GM19240 (cell line): ENCODE measurements at regions not wholly inside any gene's neighbourhood (a gene's known extent, or its start where the extent isn't known, plus 50 kb on each side); places are given as distances from the start of the nearest gene placed in this dataset.
"Not testable (repeated sequence)": the region's sequence is repeated elsewhere in the genome, so short reads cannot be mapped to it uniquely, and the experiment has no call there.

Experiments
- DNase-seq: peaks from one replicate; pipeline ENCODE4 v3.0.0; 2011; ENCODE audit warnings: low spot score; ENCODE audit not compliant: insufficient read length

GRCh38 chr6:67431076-67431475, 1204.0 kb upstream of the ADGRB3 start:
- DNase-seq, result no peak

- not testable (repeated sequence) for DNase-seq
Measured at GRCh38 chr6:67426686-67427085, 1208.4 kb upstream of the ADGRB3 start.

- no peak for DNase-seq
Measured at GRCh38 chr6:67412035-67412434, 1223.0 kb upstream of the ADGRB3 start.

DNA sequence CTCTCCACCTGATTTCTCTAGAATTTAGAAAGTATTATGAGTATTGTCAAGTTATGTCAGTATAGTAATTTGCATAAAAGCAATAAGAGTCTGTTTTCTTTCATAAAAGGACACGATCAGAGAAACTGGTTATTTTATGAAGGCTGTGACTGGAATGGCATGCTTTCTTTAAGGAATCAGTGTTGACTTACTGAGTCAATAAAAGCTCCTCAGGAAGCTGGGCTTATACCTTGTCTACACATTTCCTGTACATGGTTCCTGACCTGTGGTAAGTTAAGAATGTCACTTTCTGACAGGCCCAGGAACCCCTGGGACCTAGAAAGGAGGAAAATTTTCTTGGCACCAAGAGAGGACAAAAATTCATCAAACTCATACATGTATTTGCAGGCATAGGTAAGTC, 1224.0 kb upstream of the ADGRB3 start:
- no peak for DNase-seq

DNA sequence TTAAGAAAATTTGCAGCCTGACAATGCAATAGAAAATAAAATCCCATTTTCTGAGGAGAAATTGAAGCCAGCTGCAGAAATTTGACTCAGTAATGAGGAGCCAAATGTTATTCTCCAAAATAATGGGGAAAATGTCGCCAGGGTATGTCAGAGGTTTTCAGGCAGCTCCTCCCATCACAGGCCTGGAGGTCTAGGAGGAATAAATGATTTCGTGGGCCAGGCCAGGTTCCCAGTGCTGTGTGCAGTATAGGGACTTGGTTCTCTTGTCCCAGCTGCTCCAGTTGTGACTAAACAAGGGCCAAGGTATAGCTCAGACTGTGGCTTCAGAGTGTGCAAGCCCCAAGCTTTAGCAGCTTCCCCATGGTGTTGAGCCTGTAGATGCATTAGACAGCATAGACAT, 1240.8 kb upstream of the ADGRB3 start:
- DNase-seq, result no peak

DNA sequence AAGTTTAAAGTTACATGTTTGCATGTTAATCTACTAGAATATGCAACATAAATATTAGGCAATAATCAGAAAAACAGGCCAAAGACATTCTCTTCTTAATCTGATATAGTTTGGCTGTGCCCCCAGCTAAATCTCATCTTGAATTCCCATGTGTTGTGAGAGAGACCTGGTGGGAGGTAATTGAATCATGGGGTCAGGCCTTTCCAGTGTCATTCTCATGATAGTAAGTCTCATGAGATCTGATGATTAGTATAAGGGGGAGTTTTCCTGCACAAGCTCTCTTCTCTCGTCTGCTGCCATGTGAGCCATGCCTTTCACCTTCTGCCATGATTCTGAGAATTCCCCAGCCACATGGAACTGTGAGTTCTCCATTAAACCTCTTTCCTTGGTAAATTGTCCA, 1241.7 kb upstream of the ADGRB3 start:
- no peak for DNase-seq

DNA sequence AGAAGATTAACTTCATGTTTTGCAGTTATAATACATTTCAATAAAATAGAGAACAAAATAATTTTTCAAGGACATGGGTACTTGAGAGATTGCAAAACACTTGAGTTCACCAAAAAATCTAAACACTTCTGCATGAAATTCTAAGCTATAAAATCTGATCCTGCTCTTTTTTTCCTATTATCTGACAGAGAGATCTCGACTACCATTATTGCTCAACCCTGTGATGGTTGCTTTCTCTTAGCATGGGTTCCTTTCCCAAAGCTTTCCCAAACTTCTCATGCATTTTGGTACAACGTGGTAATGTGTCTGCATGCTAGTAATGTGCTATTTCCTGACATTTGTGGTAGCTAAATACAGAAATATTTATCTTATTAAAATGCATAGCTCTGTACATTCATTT, 1243.1 kb upstream of the ADGRB3 start:
- no peak for DNase-seq

DNA sequence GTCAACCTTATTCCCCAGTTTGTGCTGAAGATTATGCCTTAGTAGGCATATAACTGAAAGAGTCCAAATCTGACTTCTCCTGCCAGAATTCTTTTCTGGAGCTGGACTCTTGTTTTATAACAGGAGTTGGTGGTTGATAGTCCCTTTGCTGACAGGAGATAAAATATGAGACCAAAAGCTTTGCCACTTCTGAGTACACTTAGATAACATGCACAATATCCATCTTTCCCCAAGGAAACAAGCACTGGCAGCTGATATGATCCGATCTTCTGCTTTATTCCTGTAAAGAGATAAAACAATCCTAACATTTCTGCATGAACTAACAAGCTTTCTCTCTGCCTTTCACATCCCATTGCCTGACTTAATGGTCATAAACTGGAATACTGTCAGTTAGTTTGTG, 1265.4 kb upstream of the ADGRB3 start:
- DNase-seq, result no peak

- no peak for DNase-seq
Measured at GRCh38 chr6:67362976-67363375, 1272.1 kb upstream of the ADGRB3 start.

DNA sequence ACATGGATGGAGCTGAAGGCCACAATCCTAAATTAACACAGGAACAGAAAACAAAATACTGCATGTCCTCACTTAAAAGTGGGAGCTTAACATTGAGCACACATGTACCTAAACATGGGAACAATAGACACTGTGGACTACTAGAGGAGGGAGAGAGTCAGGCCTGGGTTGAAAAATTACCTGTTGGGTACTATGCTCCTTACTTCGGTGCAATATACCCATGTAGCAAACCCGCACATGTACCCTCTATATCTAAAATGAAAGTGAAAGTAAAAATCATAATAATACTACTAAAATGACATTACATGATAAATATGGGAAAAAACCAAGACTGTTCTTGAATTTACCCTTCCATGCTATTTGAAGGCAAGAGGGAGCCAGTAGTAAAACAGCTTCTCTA, 1273.8 kb upstream of the ADGRB3 start:
- no peak for DNase-seq

GRCh38 chr6:67358241-67358640, 1276.8 kb upstream of the ADGRB3 start:
- no peak for DNase-seq

- DNase-seq, result no peak
Measured at GRCh38 chr6:67353861-67354260, 1281.2 kb upstream of the ADGRB3 start.

GRCh38 chr6:67352717-67353116, 1282.4 kb upstream of the ADGRB3 start:
- no peak for DNase-seq

- no peak for DNase-seq
Measured at GRCh38 chr6:67350729-67351128, 1284.4 kb upstream of the ADGRB3 start.

GRCh38 chr6:67345946-67346345, 1289.1 kb upstream of the ADGRB3 start:
- DNase-seq, result no peak

DNA sequence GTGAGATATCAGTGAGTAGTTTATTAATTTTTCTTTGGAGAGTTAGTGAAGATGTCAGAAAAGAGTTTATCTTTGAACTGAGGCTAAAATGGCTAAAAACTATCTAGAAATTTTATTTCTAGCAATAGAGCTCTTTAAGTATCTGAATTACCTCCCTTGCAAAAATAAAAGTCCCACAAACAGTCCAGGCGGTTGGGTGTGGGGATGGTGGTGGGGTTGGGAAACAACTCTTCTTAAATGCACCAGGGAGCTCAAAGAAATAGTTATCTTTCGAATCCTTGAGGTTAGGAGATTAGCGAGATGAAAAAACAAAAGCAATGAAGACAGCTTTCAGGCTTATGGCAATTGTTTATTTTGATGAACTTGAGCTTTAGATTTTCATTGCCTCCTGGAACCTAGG, 1299.1 kb upstream of the ADGRB3 start:
- no peak for DNase-seq

DNA sequence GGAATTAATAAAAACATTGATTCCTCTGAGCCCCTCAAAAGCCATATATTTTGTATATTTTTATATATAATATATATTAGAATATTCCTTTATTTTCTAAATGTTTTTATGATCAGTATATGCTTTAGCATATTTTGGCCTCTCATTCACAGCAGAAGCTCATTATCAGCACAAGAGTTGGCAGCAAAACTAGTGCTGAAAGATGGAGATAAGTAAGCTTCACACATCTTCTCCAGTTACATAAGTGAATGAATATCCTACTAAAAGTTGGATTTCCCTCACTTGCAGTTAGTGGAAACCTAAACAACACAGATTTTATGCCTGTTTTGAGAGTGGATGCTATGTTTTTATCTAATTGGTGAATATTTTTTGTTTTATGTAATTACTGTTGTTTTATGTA, 1303.8 kb upstream of the ADGRB3 start:
- DNase-seq, result no peak

GRCh38 chr6:67328269-67328668, 1306.8 kb upstream of the ADGRB3 start:
- DNase-seq, result no peak

GRCh38 chr6:67300430-67301040, 1334.5 kb upstream of the ADGRB3 start:
- DNase-seq, result no peak

DNA sequence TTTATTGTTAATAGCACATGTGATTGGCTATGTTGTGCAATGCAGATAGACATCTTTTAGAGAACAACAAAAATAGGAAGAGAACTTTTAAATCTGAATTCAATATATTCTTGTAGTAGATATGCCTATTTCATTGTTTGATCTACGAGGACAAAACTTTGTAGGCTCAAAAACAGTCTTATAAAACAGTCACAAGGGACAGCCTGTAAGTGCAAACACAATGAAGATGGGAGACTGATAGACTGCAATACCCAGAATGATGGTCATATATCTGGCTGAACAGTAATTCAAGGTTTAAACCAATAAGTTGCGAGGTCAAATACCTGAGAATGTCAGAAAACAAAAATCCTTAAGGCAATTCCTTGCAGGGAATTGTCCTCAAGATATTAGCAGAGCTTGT, 1342.9 kb upstream of the ADGRB3 start:
- no peak for DNase-seq

GRCh38 chr6:67287566-67287965, 1347.5 kb upstream of the ADGRB3 start:
- DNase-seq, result no peak

DNA sequence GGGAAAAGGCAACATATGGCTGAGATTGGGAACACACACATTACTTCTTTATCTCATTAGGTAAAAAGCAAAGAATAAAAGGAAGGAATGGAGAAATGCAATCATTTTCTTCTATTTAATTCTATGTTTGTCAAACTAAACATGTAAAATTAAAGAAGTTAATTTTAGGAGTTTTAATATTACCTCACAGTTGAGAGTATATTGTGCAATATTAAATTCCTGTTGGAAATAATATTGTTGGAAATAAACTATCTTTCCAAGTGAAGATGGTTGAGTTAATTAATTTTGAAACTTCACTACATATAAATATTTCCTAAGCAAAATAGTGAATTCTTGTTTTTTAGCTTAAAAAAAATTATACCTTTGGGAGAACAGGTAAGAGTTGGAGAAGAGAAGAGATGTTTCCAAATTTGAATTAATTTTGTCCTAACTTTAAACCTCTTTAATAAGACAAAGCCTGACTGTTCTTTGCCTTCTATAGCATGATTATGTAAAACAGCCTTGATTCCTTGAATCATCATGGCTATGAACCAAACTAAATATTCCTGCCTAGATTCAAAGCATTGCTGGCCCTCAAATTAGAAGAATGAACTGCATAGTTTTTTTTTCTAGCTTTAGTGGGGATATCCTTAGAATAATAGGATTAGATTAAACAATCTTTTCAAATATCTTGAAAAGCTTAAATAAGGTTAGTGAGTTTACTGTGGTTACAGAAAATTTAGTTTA, 1349.1 kb upstream of the ADGRB3 start:
- DNase-seq, result no peak

GRCh38 chr6:67277312-67277711, 1357.8 kb upstream of the ADGRB3 start:
- DNase-seq, result no peak
